B cell (primary cell): ENCODE measurements at regions not wholly inside any gene's neighbourhood (a gene's known extent, or its start where the extent isn't known, plus 50 kb on each side); places are given as distances from the start of the nearest gene placed in this dataset.

Experiments used
- EZH2 ChIP-seq: IDR thresholded peaks from 2 replicates; pipeline ENCODE4 v1.6.1; 2012; ENCODE audit warnings: borderline replicate concordance, low read depth, mild to moderate bottlenecking, moderate library complexity, low read length; ENCODE audit not compliant: insufficient read depth, poor library complexity, severe bottlenecking
- TF ChIP-seq, protein P1 (sequence below): fragments of 200-600 bp; IDR thresholded peaks from one replicate; pipeline ENCODE4 v1.8.0; 2022; ENCODE audit warnings: antibody characterized with exemption, mild to moderate bottlenecking

DNA sequence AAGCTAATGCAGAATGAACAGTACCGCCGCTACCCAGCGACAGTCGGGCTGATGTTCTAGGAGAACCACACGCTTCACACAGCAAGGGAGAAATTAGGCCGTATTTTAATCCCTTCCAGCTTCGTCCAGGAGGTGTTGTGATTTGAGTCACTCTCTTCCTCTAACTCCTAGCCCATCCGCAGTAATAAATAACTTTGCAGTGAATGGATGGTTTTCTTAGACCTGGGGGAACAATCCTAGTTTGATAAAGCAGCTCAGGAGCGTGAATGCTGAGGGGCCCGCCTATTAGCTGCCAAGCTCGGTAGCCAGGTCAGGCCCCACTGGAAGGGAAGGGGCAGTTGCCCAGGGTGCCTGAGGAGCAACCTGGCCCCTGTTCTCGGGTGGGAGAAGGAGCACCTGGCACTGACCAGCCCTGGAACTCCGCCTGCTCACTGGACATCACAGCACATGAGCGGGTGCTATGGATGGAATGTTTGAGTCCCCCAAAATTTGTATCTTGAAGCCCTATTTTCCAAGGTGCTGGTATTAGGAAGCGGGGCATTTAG is 146.0 kb upstream of the AFDN start:
- TF ChIP-seq, protein P1, sequence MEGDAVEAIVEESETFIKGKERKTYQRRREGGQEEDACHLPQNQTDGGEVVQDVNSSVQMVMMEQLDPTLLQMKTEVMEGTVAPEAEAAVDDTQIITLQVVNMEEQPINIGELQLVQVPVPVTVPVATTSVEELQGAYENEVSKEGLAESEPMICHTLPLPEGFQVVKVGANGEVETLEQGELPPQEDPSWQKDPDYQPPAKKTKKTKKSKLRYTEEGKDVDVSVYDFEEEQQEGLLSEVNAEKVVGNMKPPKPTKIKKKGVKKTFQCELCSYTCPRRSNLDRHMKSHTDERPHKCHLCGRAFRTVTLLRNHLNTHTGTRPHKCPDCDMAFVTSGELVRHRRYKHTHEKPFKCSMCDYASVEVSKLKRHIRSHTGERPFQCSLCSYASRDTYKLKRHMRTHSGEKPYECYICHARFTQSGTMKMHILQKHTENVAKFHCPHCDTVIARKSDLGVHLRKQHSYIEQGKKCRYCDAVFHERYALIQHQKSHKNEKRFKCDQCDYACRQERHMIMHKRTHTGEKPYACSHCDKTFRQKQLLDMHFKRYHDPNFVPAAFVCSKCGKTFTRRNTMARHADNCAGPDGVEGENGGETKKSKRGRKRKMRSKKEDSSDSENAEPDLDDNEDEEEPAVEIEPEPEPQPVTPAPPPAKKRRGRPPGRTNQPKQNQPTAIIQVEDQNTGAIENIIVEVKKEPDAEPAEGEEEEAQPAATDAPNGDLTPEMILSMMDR, result no peak
- TF ChIP-seq EZH2, result no peak
